Mesenchymal stem cell (in vitro differentiated cells and primary cell): ENCODE measurements at regions not wholly inside any gene's neighbourhood (a gene's known extent, or its start where the extent isn't known, plus 50 kb on each side); places are given as distances from the start of the nearest gene placed in this dataset.

ENCODE experiments used
- DNase-seq: peaks from one replicate; pipeline ENCODE4 v3.0.0-alpha.2; 2013
- H2AFZ ChIP-seq: one replicate; pipeline ENCODE4 v1.6.1; 2013; ENCODE audit warnings: low read depth, mild to moderate bottlenecking, control low read depth, inconsistent platforms, low read length, moderate library complexity
- H2AK5ac ChIP-seq: 2 replicates; pipeline ENCODE4 v1.6.1; 2013; ENCODE audit warnings: low read length, moderate library complexity, mild to moderate bottlenecking, inconsistent platforms; ENCODE audit not compliant: severe bottlenecking
- H2BK120ac ChIP-seq: one replicate; pipeline ENCODE4 v1.6.1; 2013; ENCODE audit warnings: low read depth, mild to moderate bottlenecking, inconsistent platforms, low read length, moderate library complexity
- H2BK12ac ChIP-seq, 2 experiments: one replicate each; pipeline ENCODE4 v1.6.1; 2013; ENCODE audit warnings: inconsistent platforms in 2 of 2, low read length in 2 of 2, mild to moderate bottlenecking in 2 of 2, moderate library complexity in 2 of 2, control low read depth in 1 of 2
- H2BK15ac ChIP-seq: one replicate; pipeline ENCODE4 v1.6.1; 2013; ENCODE audit warnings: mild to moderate bottlenecking, low read depth, inconsistent platforms; ENCODE audit not compliant: poor library complexity, severe bottlenecking
- H2BK5ac ChIP-seq: 2 replicates; pipeline ENCODE4 v1.6.1; 2013; ENCODE audit warnings: low read depth, mild to moderate bottlenecking, low read length, control low read depth, inconsistent platforms; ENCODE audit not compliant: poor library complexity, severe bottlenecking
- H3K14ac ChIP-seq, 2 experiments: one replicate each; pipeline ENCODE4 v1.6.1; 2013; ENCODE audit warnings: inconsistent platforms in 2 of 2, low read length in 2 of 2, control low read depth in 1 of 2, mild to moderate bottlenecking in 1 of 2, moderate library complexity in 1 of 2
- H3K18ac ChIP-seq, 2 experiments: one replicate each; pipeline ENCODE4 v1.6.1; 2013; ENCODE audit warnings: inconsistent platforms in 2 of 2, low read length in 2 of 2, control low read depth in 1 of 2, low read depth in 1 of 2, mild to moderate bottlenecking in 1 of 2
- H3K23ac ChIP-seq, 2 experiments: one replicate each; pipeline ENCODE4 v1.6.1; 2013; ENCODE audit warnings: inconsistent platforms in 2 of 2, low read length in 2 of 2, mild to moderate bottlenecking in 2 of 2, moderate library complexity in 2 of 2, control low read depth in 1 of 2
- H3K27ac ChIP-seq: 2 replicates; pipeline ENCODE4 v1.5.1; 2013; ENCODE audit warnings: mild to moderate bottlenecking, moderate library complexity, low read length, control low read depth, inconsistent platforms; ENCODE audit not compliant: poor library complexity, severe bottlenecking
- H3K27me3 ChIP-seq, 2 experiments: 2 replicates each; pipeline versions ENCODE4 v1.6.1 to v1.7.0; 2013; ENCODE audit warnings: low read length in 2 of 2, mild to moderate bottlenecking in 2 of 2, moderate library complexity in 2 of 2, control low read depth in 1 of 2, inconsistent platforms in 1 of 2; ENCODE audit not compliant: control insufficient read depth in 1 of 2, insufficient read depth in 1 of 2
- H3K36me3 ChIP-seq, 2 experiments: 2 replicates each; pipeline versions ENCODE4 v1.6.1 to v1.7.0; 2013; ENCODE audit warnings: low read length in 2 of 2, control low read depth in 1 of 2, inconsistent platforms in 1 of 2, low read depth in 1 of 2, mild to moderate bottlenecking in 1 of 2; ENCODE audit not compliant: insufficient read depth in 2 of 2, control insufficient read depth in 1 of 2
- H3K4ac ChIP-seq, 2 experiments: one replicate each; pipeline ENCODE4 v1.6.1; 2013; ENCODE audit warnings: inconsistent platforms in 2 of 2, low read length in 2 of 2, mild to moderate bottlenecking in 2 of 2, moderate library complexity in 2 of 2, control low read depth in 1 of 2, low read depth in 1 of 2
- H3K4me1 ChIP-seq: 2 replicates; pipeline ENCODE4 v1.6.1; 2013; ENCODE audit warnings: low read depth, low read length, control low read depth; ENCODE audit not compliant: control insufficient read depth, insufficient read depth
- H3K4me2 ChIP-seq: 2 replicates; pipeline ENCODE4 v1.6.1; 2013; ENCODE audit warnings: low read length, mild to moderate bottlenecking, inconsistent platforms; ENCODE audit not compliant: poor library complexity, severe bottlenecking
- H3K4me3 ChIP-seq, 2 experiments: 2 replicates each; pipeline versions ENCODE4 v1.5.1 to v1.7.0; 2013; ENCODE audit warnings: low read length in 2 of 2, mild to moderate bottlenecking in 2 of 2, control low read depth in 1 of 2, low read depth in 1 of 2; ENCODE audit not compliant: insufficient read depth in 1 of 2
- H3K79me1 ChIP-seq: replicated peaks from 2 replicates; pipeline ENCODE4 v1.6.1; 2013; ENCODE audit warnings: mild to moderate bottlenecking, control low read depth, low read length, inconsistent platforms; ENCODE audit not compliant: poor library complexity, severe bottlenecking
- H3K9ac ChIP-seq: 2 replicates; pipeline ENCODE4 v1.7.0; 2013; ENCODE audit warnings: mild to moderate bottlenecking, low read length, moderate library complexity
- H3K9me3 ChIP-seq: 2 replicates; pipeline ENCODE4 v1.7.0; 2013; ENCODE audit warnings: mild to moderate bottlenecking, low read length; ENCODE audit not compliant: control insufficient read depth
- H4K8ac ChIP-seq: one replicate; pipeline ENCODE4 v1.6.1; 2013; ENCODE audit warnings: inconsistent platforms, mild to moderate bottlenecking, low read length, moderate library complexity
- H4K91ac ChIP-seq: one replicate; pipeline ENCODE4 v1.6.1; 2013; ENCODE audit warnings: mild to moderate bottlenecking, low read length, inconsistent platforms
- WGBS: methylation state at CpG from one replicate; pipeline ENCODE4 v1.1.7; 2013; ENCODE audit warnings: mixed read lengths; 5-methylcytosine and 5-hydroxymethylcytosine counted together

- no peak overlapping the region for H3K18ac ChIP-seq
- peaks cover 3 to 81% of the 10 kb centered on the region in 2 experiments for H3K27me3 ChIP-seq
- no peak overlapping the region for H3K23ac ChIP-seq
- H3K36me3 ChIP-seq, result no peaks in the 10 kb centered on the region
- no peak overlapping the region for H3K4me2 ChIP-seq
- H3K27ac ChIP-seq, result no peak overlapping the region
- H4K8ac ChIP-seq, result no peak overlapping the region
- peak overlapping the region in 1 of 2 experiments; percentile 36 for H3K14ac ChIP-seq
- no peak overlapping the region for H2AFZ ChIP-seq
- no peak overlapping the region for H2BK15ac ChIP-seq
- DNase-seq, result no peak
- no peak overlapping the region for H2AK5ac ChIP-seq
- H3K4ac ChIP-seq, result no peak overlapping the region
- H3K79me1 ChIP-seq, result no peaks in the 10 kb centered on the region
- H4K91ac ChIP-seq, result no peak overlapping the region
- no peak overlapping the region for H3K4me3 ChIP-seq
- no peaks in the 10 kb centered on the region for H3K9me3 ChIP-seq
- no peak overlapping the region for H3K9ac ChIP-seq
- H2BK120ac ChIP-seq, result no peak overlapping the region
- H2BK5ac ChIP-seq, result no peak overlapping the region
- H3K4me1 ChIP-seq, result no peaks in the 10 kb centered on the region
- H2BK12ac ChIP-seq, result no peak overlapping the region
- 96% methylated on average over 2 of the region's 3 CpGs for WGBS
Measured at GRCh38 chr5:73290242-73290641, 117.2 kb downstream of the TMEM174 start.

- H3K9me3 ChIP-seq, result no peaks in the 10 kb centered on the region
- WGBS, result 61% methylated on average over 4 of the region's 6 CpGs
- H3K14ac ChIP-seq, result no peak overlapping the region
- H2AK5ac ChIP-seq, result peak overlapping the region; percentile 51
- no peaks in the 10 kb centered on the region for H3K79me1 ChIP-seq
- no peak overlapping the region for H2BK120ac ChIP-seq
- H3K23ac ChIP-seq, result no peak overlapping the region
- no peak for DNase-seq
- no peaks in the 10 kb centered on the region for H3K36me3 ChIP-seq
- H3K4me3 ChIP-seq, result no peak overlapping the region
- no peak overlapping the region for H3K18ac ChIP-seq
- H2BK15ac ChIP-seq, result no peak overlapping the region
- no peak overlapping the region for H4K8ac ChIP-seq
- H3K9ac ChIP-seq, result no peak overlapping the region
- no peak overlapping the region for H3K4ac ChIP-seq
- no peaks in the 10 kb centered on the region for H3K4me1 ChIP-seq
- no peak overlapping the region for H2AFZ ChIP-seq
- no peak overlapping the region for H4K91ac ChIP-seq
- no peak overlapping the region for H3K4me2 ChIP-seq
- peaks cover 3 to 81% of the 10 kb centered on the region in 2 experiments for H3K27me3 ChIP-seq
- H3K27ac ChIP-seq, result no peak overlapping the region
- H2BK5ac ChIP-seq, result no peak overlapping the region
- no peak overlapping the region for H2BK12ac ChIP-seq
Measured at GRCh38 chr5:73288803-73289720, 116.1 kb downstream of the TMEM174 start.

GRCh38 chr5:73286896-73287295, 113.9 kb downstream of the TMEM174 start:
- Histone ChIP-seq H3K27ac (no peak overlapping the region), H3K4me2 (no peak overlapping the region), H3K27me3 (peaks cover 3 to 81% of the 10 kb centered on the region in 2 experiments), H3K4me3 (no peak overlapping the region), H3K4me1 (peaks cover 4% of the 10 kb centered on the region), H2BK5ac (no peak overlapping the region), H3K18ac (no peak overlapping the region), H2AFZ (no peak overlapping the region), H3K79me1 (no peaks in the 10 kb centered on the region), H3K9me3 (no peaks in the 10 kb centered on the region), H2BK120ac (no peak overlapping the region), H3K9ac (no peak overlapping the region), H3K14ac (no peak overlapping the region), H3K4ac (no peak overlapping the region), H2BK15ac (no peak overlapping the region), H3K23ac (no peak overlapping the region), H2AK5ac (no peak overlapping the region), H2BK12ac (no peak overlapping the region), H3K36me3 (no peaks in the 10 kb centered on the region), H4K8ac (no peak overlapping the region), H4K91ac (no peak overlapping the region)
- 93% methylated on average over 1 of the region's 1 CpG for WGBS
- DNase-seq, result no peak

GRCh38 chr5:73284985-73285384, 112.0 kb downstream of the TMEM174 start:
- Histone ChIP-seq H3K4me2 (no peak overlapping the region), H3K23ac (no peak overlapping the region), H3K79me1 (no peaks in the 10 kb centered on the region), H3K9ac (no peak overlapping the region), H2AFZ (no peak overlapping the region), H2BK120ac (no peak overlapping the region), H3K27me3 (peaks cover 0 to 73% of the 10 kb centered on the region in 2 experiments), H4K91ac (no peak overlapping the region), H2BK12ac (no peak overlapping the region), H3K18ac (no peak overlapping the region), H3K9me3 (no peaks in the 10 kb centered on the region), H2AK5ac (no peak overlapping the region), H2BK5ac (no peak overlapping the region), H3K27ac (no peak overlapping the region), H3K4ac (no peak overlapping the region), H3K14ac (no peak overlapping the region), H4K8ac (no peak overlapping the region), H3K4me3 (no peak overlapping the region), H3K4me1 (peaks cover 16% of the 10 kb centered on the region), H3K36me3 (no peaks in the 10 kb centered on the region), H2BK15ac (no peak overlapping the region)
- DNase-seq, result no peak
- 53% methylated on average over 3 of the region's 3 CpGs for WGBS
